ENCODE measurements at regions not wholly inside any gene's neighbourhood (a gene's known extent, or its start where the extent isn't known, plus 50 kb on each side); places are given as distances from the start of the nearest gene placed in this dataset.
"Not testable (repeated sequence)": the region's sequence is repeated elsewhere in the genome, so short reads cannot be mapped to it uniquely, and the experiment has no call there.

DNA sequence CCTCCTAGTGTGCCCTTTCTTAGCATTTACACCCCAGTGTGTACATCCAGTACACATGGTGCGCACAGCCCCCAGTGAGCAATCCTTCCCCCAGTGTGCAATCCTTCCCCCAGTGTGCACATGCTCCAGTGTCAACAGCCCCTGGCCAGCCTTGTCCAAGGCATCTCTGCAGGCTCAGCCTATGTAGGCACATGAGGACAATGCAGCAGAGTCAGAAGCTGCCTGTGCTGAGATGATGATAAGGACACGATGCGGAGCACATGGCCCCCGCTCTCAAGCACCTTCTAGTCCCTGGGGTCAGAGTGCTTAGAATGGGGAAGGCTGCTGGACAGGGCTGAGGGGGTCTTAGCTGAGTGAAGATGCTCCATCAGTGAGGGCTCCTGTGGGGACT lies 69.8 kb downstream of the GADD45G start:
- DNase-seq = no peak

GRCh38 chr9:89675058-89675742 lies 70.4 kb downstream of the GADD45G start:
- DNase-seq = no peak

DNA sequence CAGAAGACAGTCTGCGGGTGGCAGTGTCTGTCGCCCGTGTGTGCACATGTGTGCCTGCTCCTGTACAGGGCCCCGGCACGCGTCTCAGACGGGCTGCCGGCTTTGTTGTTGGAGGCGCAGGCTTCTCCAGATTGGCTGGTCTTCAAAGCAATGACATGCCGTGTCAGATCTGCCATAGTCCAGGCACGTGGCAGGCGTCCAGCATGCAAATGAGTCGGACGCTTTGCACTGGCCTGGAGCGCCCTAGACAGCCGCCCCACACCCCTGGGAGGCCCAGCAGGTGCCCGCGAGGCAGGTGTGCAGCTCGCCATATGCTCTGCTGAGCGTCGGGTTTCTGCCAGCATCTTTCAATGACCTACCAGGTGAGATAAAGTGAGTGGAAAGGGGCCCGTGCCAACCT lies 71.5 kb downstream of the GADD45G start:
- no peak for DNase-seq

GRCh38 chr9:89677702-89678395 lies 73.0 kb downstream of the GADD45G start:
- no peak for DNase-seq

GRCh38 chr9:89678396-89679015 lies 73.7 kb downstream of the GADD45G start:
- no peak for DNase-seq

GRCh38 chr9:89679016-89679415 lies 74.2 kb downstream of the GADD45G start:
- DNase-seq = no peak

- DNase-seq = no peak
Measured at GRCh38 chr9:89679581-89679980, 74.8 kb downstream of the GADD45G start.

DNA sequence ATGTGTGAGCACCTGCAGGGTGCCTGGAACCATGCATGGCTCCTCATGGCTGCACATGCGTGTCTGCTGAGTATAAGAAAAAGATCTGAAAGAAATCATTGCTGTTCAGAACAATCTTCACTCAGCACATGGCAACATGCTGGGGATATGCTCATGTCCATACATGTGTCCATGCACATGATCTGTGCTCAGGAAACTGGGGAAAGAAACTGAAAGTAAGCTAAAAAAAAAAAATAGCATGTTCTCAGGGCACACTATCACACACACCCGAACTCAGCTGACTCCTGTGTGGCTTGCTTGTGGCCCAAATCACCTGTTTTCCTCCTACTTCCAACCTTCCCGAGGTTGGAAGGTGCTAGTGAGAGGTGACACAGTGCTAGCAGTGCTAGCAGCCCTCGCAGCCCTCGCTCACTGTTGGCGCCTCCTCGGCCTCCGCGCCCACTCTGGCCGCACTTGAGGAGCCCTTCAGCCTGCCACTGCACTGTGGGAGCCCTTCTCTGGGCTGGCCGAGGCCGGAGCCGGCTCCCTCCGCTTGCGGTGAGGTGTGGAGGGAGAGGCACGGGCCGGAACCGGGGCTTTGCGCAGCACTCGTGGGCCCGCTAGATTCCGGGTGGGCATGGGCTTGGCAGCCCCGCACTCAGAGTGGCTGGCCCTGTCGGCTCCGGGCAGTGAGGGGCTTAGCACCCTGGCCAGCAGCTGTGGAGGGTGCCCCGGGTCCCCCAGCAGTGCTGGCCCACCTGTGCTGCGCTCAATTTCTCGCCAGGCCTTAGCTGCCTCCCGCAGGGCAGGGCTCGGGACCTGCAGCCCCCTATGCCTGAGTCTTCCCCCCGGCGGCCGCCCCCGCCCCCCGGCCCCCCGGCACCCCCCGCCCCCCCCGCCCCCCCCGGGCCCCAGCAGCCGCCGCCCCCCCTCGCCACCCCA lies 76.0 kb downstream of the GADD45G start:
- no peak for DNase-seq

DNA sequence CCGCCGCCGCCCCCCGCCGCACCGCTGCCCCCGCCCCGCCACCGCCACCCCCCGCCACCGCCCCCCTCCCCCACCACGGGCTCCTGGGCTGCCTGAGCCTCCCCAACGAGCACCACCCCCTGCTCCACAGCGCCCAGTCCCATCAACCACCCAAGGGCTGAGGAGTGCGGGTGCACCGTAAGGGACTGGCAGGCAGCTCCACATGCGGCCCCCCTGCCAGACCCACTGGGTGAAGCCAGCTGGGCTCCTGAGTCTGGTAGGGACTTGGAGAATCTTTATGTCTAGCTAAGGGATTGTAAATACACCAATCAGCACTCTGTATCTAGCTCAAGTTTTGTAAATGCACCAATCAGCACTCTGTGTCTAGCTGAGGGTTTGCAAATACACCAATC lies 76.7 kb downstream of the GADD45G start:
- DNase-seq = not testable (repeated sequence)

DNA sequence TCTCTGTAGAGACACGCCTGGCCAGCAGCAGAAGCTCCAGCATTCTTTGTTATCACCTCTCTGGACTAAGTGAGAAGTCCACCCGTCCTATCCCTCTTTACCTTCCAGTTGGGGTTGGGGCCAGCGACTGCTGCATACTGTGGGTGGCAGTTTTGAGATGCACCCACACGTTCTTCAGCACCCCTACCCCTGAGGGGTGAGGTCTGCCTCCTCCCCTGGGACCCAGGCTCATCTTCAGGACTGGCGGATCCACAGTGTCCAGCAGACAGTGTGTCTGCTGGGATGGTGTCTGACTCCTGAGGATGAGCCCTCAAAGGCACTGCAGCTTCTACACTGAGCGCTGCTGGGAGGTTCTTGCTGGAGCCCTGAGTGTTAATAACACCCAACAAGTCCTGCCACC lies 78.8 kb downstream of the GADD45G start:
- no peak for DNase-seq

GRCh38 chr9:89684218-89684617 lies 79.4 kb downstream of the GADD45G start:
- no peak for DNase-seq

DNA sequence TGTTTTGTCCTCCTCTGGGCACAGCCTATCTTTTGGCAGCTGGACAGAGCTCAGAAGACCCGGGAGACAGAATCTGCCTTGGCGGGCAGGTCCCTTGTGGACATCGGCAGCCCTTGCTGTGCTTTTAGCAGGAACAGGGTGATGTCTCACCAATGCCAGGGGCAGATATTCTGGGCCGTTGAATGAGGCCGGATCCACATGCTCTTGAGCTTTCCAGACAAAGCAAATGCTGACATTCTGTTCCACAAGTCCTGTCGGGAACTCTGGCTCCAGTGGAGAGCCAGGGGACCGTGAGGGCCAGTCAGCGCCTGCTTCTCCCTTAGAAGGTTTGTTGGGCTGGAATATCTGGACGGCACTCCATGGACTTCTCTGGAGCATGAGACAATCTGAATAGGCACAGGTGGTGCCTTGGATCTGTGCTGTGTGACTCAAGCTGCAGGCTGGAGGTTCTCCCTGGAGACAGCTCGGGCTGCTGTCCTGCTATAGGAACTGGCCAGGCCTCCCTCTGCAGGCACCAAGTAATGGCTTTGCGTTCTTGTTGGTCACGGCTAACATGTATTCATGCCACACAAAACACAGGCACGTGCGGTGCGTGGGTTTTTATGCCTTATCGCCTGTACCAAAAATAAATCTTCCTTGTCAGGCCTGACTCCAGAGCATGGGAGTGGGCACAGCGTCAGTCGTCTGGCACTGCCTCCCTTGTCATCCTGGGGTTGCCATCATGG lies 80.3 kb downstream of the GADD45G start:
- DNase-seq = no peak

GRCh38 chr9:89685698-89686097 lies 80.9 kb downstream of the GADD45G start:
- DNase-seq = no peak

GRCh38 chr9:89686126-89686525 lies 81.3 kb downstream of the GADD45G start:
- no peak for DNase-seq

GRCh38 chr9:89686621-89687020 lies 81.8 kb downstream of the GADD45G start:
- no peak for DNase-seq

GRCh38 chr9:89687188-89687587 lies 82.4 kb downstream of the GADD45G start:
- DNase-seq = no peak

- DNase-seq = no peak
Measured at GRCh38 chr9:89687848-89688247, 83.0 kb downstream of the GADD45G start.

DNA sequence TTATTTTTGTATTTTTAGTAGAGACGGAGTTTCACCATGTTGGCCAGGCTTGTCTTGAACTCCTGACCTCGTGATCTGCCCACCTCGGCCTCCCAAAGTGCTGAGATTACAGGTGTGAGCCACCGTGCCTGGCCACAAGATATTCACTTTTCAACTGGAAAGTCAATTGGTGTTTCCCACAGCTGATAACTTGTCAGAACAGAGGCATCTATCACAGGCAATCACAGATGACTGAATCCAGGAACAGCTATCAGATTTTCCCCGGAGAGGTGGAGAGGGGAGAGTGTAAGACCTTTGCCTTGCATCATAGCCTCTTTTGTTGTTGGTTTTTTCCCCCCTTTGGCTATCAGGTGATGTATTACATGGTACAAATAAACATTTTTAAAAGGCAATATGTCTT lies 84.5 kb downstream of the GADD45G start:
- not testable (repeated sequence) for DNase-seq

GRCh38 chr9:89690334-89690912 lies 85.6 kb downstream of the GADD45G start:
- no peak for DNase-seq

GRCh38 chr9:89695441-89695891 lies 90.7 kb downstream of the GADD45G start:
- no peak for DNase-seq

DNA sequence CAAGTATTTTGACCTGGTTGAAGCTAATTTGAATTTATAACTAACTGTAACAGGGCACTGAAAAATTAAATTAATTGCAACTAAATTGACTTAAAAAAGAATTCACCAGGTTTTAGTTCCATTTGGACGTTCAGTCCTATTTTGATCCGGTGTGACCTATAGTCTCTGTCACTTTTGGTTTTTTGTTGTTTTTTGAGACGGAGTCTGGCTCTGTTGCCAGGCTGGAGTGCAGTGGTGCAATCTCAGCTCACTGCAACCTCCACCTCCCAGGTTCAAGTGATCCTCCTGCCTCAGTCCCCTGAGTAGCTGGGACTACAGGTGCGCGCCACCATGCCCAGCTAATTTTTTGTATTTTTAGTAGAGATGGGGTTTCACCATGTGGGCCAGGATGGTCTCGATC lies 91.2 kb downstream of the GADD45G start:
- DNase-seq = not testable (repeated sequence)

- DNase-seq = no peak
Measured at GRCh38 chr9:89696780-89697179, 92.0 kb downstream of the GADD45G start.

All from kidney glomerular epithelial cell (primary cell).